ENCODE measurements at regions not wholly inside any gene's neighbourhood (a gene's known extent, or its start where the extent isn't known, plus 50 kb on each side); places are given as distances from the start of the nearest gene placed in this dataset.

DNA sequence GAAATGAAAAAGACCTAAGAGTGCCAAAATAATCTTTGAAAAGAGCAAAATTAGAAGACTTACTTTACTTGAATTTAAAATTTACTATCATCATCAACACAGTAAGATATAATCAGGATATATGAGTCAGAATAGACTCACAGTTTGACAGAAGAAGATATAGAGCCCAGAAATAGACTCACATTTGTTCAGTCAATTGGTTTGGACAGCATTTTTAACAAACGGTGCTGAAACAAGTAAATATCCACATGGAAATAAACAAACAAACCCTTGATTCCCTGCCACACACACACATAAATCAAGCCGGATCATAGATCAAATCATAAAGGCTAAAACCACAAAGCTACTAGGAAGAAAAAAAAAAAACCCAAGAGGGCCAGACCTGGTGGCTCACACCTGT is 291.1 kb downstream of the ADGRG6 start:
- no CpG with 5 or more reads among the region's 2 CpGs for WGBS, 2 donors (ENCODE audit: extremely low coverage in 2 of 2, insufficient read length in 2 of 2, insufficient replicate concordance in 1 of 2)
- H3K79me1 ChIP-seq (ENCODE audit: low read depth, low read length) = no peaks in the 10 kb centered on the region
- DNase-seq (ENCODE audit: low spot score) = no peak
- no peak overlapping the region for H2BK15ac ChIP-seq (ENCODE audit: low read length)
- no peak overlapping the region for H3K4me2 ChIP-seq (ENCODE audit: insufficient read depth, low read length, poor library complexity, severe bottlenecking)
- no peaks in the 10 kb centered on the region for H3K4me1 ChIP-seq (ENCODE audit: control insufficient read depth in 2 of 2, insufficient read depth in 1 of 2, low read depth in 1 of 2, low read length in 2 of 2)
- H2BK120ac ChIP-seq (ENCODE audit: low read depth, low read length) = no peak overlapping the region
- H3K27me3 ChIP-seq (ENCODE audit: control insufficient read depth in 3 of 3, insufficient read depth in 3 of 3, low read depth in 1 of 3, low read length in 3 of 3) = no peaks in the 10 kb centered on the region
- no peak overlapping the region for H2AK5ac ChIP-seq (ENCODE audit: low read depth, low read length)
- no peaks in the 10 kb centered on the region for H3K36me3 ChIP-seq (replicated peaks in 1 of 2; ENCODE audit: control insufficient read depth in 2 of 2, insufficient read depth in 2 of 2, low read length in 2 of 2)
- no peaks in the 10 kb centered on the region for H3K9me3 ChIP-seq (replicated peaks in 1 of 2; ENCODE audit: control insufficient read depth in 2 of 2, insufficient read depth in 1 of 2, low read depth in 1 of 2, low read length in 2 of 2)
- no peak overlapping the region for H2AFZ ChIP-seq (ENCODE audit: low read length)
- no peak overlapping the region for H3K14ac ChIP-seq (ENCODE audit: low read length)
- no peak overlapping the region for H3K4ac ChIP-seq (ENCODE audit: low read length)
- H3K18ac ChIP-seq (ENCODE audit: low read length) = no peak overlapping the region
- H4K8ac ChIP-seq (ENCODE audit: low read depth, low read length) = no peak overlapping the region
- no peak overlapping the region for H3K23ac ChIP-seq (ENCODE audit: low read depth, low read length, poor library complexity)
- H3K9ac ChIP-seq (ENCODE audit: low read depth, low read length, poor library complexity) = no peak overlapping the region
- no peak overlapping the region for H3K27ac ChIP-seq (replicated peaks; ENCODE audit: low read length)
- no peak overlapping the region for H2BK12ac ChIP-seq (ENCODE audit: low read length)
- H4K91ac ChIP-seq (ENCODE audit: low read depth, low read length, poor library complexity) = no peak overlapping the region
- no peak overlapping the region for H2BK5ac ChIP-seq (ENCODE audit: low read length)
- H3K4me3 ChIP-seq (ENCODE audit: low read length in 2 of 2) = no peak overlapping the region

GRCh38 chr6:142597836-142598235 is 296.0 kb downstream of the ADGRG6 start:
- Histone ChIP-seq H3K36me3 (replicated peaks in 1 of 2; ENCODE audit: control insufficient read depth in 2 of 2, insufficient read depth in 2 of 2, low read length in 2 of 2) (no peaks in the 10 kb centered on the region), H3K9me3 (replicated peaks in 1 of 2; ENCODE audit: control insufficient read depth in 2 of 2, insufficient read depth in 1 of 2, low read depth in 1 of 2, low read length in 2 of 2) (peaks cover 0 to 1% of the 10 kb centered on the region in 2 donors), H3K14ac (ENCODE audit: low read length) (no peak overlapping the region), H3K18ac (ENCODE audit: low read length) (no peak overlapping the region), H4K91ac (ENCODE audit: low read depth, low read length, poor library complexity) (no peak overlapping the region), H4K8ac (ENCODE audit: low read depth, low read length) (no peak overlapping the region), H3K9ac (ENCODE audit: low read depth, low read length, poor library complexity) (no peak overlapping the region), H2BK120ac (ENCODE audit: low read depth, low read length) (no peak overlapping the region), H3K23ac (ENCODE audit: low read depth, low read length, poor library complexity) (no peak overlapping the region), H3K27me3 (ENCODE audit: control insufficient read depth in 3 of 3, insufficient read depth in 3 of 3, low read depth in 1 of 3, low read length in 3 of 3) (no peaks in the 10 kb centered on the region), H2BK15ac (ENCODE audit: low read length) (no peak overlapping the region), H3K27ac (replicated peaks; ENCODE audit: low read length) (no peak overlapping the region), H2BK5ac (ENCODE audit: low read length) (no peak overlapping the region), H3K4me1 (ENCODE audit: control insufficient read depth in 2 of 2, insufficient read depth in 1 of 2, low read depth in 1 of 2, low read length in 2 of 2) (no peaks in the 10 kb centered on the region), H3K4me3 (ENCODE audit: low read length in 2 of 2) (no peak overlapping the region), H3K4me2 (ENCODE audit: insufficient read depth, low read length, poor library complexity, severe bottlenecking) (no peak overlapping the region), H2AK5ac (ENCODE audit: low read depth, low read length) (no peak overlapping the region), H2AFZ (ENCODE audit: low read length) (no peak overlapping the region), H2BK12ac (ENCODE audit: low read length) (no peak overlapping the region), H3K4ac (ENCODE audit: low read length) (no peak overlapping the region), H3K79me1 (ENCODE audit: low read depth, low read length) (no peaks in the 10 kb centered on the region)
- no CpG with 5 or more reads among the region's 5 CpGs for WGBS, 2 donors (ENCODE audit: extremely low coverage in 2 of 2, insufficient read length in 2 of 2, insufficient replicate concordance in 1 of 2)
- no peak for DNase-seq (ENCODE audit: low spot score)

DNA sequence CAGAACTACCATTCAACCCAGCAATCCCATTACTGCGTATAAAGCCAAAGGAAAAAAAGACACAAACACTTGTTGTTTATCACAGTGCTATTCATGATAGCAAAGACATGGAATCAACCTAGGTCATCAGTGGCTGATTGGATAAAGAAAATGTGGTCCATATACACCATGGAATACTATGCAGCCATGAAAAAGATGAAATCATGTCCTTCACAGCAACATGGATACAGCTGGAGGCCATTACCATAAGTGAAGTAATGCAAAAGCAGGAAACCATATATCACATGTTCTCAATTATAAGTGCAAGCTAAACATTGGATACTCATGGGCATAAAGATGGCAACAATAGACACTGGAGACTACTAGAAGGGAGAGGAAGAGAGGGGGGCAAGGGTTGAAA is 299.6 kb downstream of the ADGRG6 start:
- no peaks in the 10 kb centered on the region for H3K27me3 ChIP-seq (ENCODE audit: control insufficient read depth in 3 of 3, insufficient read depth in 3 of 3, low read depth in 1 of 3, low read length in 3 of 3)
- no CpG with 5 or more reads among the region's 1 CpG for WGBS, 2 donors (ENCODE audit: extremely low coverage in 2 of 2, insufficient read length in 2 of 2, insufficient replicate concordance in 1 of 2)
- no peak overlapping the region for H3K4me3 ChIP-seq (ENCODE audit: low read length in 2 of 2)
- no peak overlapping the region for H2BK15ac ChIP-seq (ENCODE audit: low read length)
- peaks cover 0 to 1% of the 10 kb centered on the region in 2 donors for H3K9me3 ChIP-seq (replicated peaks in 1 of 2; ENCODE audit: control insufficient read depth in 2 of 2, insufficient read depth in 1 of 2, low read depth in 1 of 2, low read length in 2 of 2)
- H3K4me2 ChIP-seq (ENCODE audit: insufficient read depth, low read length, poor library complexity, severe bottlenecking) = no peak overlapping the region
- no peak overlapping the region for H4K91ac ChIP-seq (ENCODE audit: low read depth, low read length, poor library complexity)
- no peak overlapping the region for H2BK12ac ChIP-seq (ENCODE audit: low read length)
- no peak overlapping the region for H3K9ac ChIP-seq (ENCODE audit: low read depth, low read length, poor library complexity)
- H2AFZ ChIP-seq (ENCODE audit: low read length) = no peak overlapping the region
- DNase-seq (ENCODE audit: low spot score) = no peak
- no peaks in the 10 kb centered on the region for H3K4me1 ChIP-seq (ENCODE audit: control insufficient read depth in 2 of 2, insufficient read depth in 1 of 2, low read depth in 1 of 2, low read length in 2 of 2)
- no peak overlapping the region for H3K14ac ChIP-seq (ENCODE audit: low read length)
- no peak overlapping the region for H2BK5ac ChIP-seq (ENCODE audit: low read length)
- H3K27ac ChIP-seq (replicated peaks; ENCODE audit: low read length) = no peak overlapping the region
- no peak overlapping the region for H2BK120ac ChIP-seq (ENCODE audit: low read depth, low read length)
- no peak overlapping the region for H3K4ac ChIP-seq (ENCODE audit: low read length)
- H3K23ac ChIP-seq (ENCODE audit: low read depth, low read length, poor library complexity) = no peak overlapping the region
- H4K8ac ChIP-seq (ENCODE audit: low read depth, low read length) = no peak overlapping the region
- no peaks in the 10 kb centered on the region for H3K79me1 ChIP-seq (ENCODE audit: low read depth, low read length)
- H3K18ac ChIP-seq (ENCODE audit: low read length) = no peak overlapping the region
- H3K36me3 ChIP-seq (replicated peaks in 1 of 2; ENCODE audit: control insufficient read depth in 2 of 2, insufficient read depth in 2 of 2, low read length in 2 of 2) = no peaks in the 10 kb centered on the region
- no peak overlapping the region for H2AK5ac ChIP-seq (ENCODE audit: low read depth, low read length)

GRCh38 chr6:142602972-142603371 is 301.2 kb downstream of the ADGRG6 start:
- Histone ChIP-seq H3K27ac (replicated peaks; ENCODE audit: low read length) (no peak overlapping the region), H3K9me3 (replicated peaks in 1 of 2; ENCODE audit: control insufficient read depth in 2 of 2, insufficient read depth in 1 of 2, low read depth in 1 of 2, low read length in 2 of 2) (peaks cover 0 to 1% of the 10 kb centered on the region in 2 donors), H3K4ac (ENCODE audit: low read length) (no peak overlapping the region), H2BK12ac (ENCODE audit: low read length) (no peak overlapping the region), H3K4me1 (ENCODE audit: control insufficient read depth in 2 of 2, insufficient read depth in 1 of 2, low read depth in 1 of 2, low read length in 2 of 2) (no peaks in the 10 kb centered on the region), H3K79me1 (ENCODE audit: low read depth, low read length) (no peaks in the 10 kb centered on the region), H3K9ac (ENCODE audit: low read depth, low read length, poor library complexity) (no peak overlapping the region), H2AK5ac (ENCODE audit: low read depth, low read length) (no peak overlapping the region), H3K18ac (ENCODE audit: low read length) (no peak overlapping the region), H3K27me3 (ENCODE audit: control insufficient read depth in 3 of 3, insufficient read depth in 3 of 3, low read depth in 1 of 3, low read length in 3 of 3) (no peaks in the 10 kb centered on the region), H3K14ac (ENCODE audit: low read length) (no peak overlapping the region), H2BK120ac (ENCODE audit: low read depth, low read length) (no peak overlapping the region), H3K23ac (ENCODE audit: low read depth, low read length, poor library complexity) (no peak overlapping the region), H2BK5ac (ENCODE audit: low read length) (no peak overlapping the region), H3K4me2 (ENCODE audit: insufficient read depth, low read length, poor library complexity, severe bottlenecking) (no peak overlapping the region), H2AFZ (ENCODE audit: low read length) (no peak overlapping the region), H2BK15ac (ENCODE audit: low read length) (no peak overlapping the region), H3K4me3 (ENCODE audit: low read length in 2 of 2) (no peak overlapping the region), H4K91ac (ENCODE audit: low read depth, low read length, poor library complexity) (no peak overlapping the region), H3K36me3 (replicated peaks in 1 of 2; ENCODE audit: control insufficient read depth in 2 of 2, insufficient read depth in 2 of 2, low read length in 2 of 2) (no peaks in the 10 kb centered on the region), H4K8ac (ENCODE audit: low read depth, low read length) (no peak overlapping the region)
- DNase-seq (ENCODE audit: low spot score) = no peak
- WGBS, 2 donors (ENCODE audit: extremely low coverage in 2 of 2, insufficient read length in 2 of 2, insufficient replicate concordance in 1 of 2) = no CpG with 5 or more reads among the region's 3 CpGs

Data from neuronal stem cell (in vitro differentiated cells).